HG02763 (cell line): ENCODE measurements at regions not wholly inside any gene's neighbourhood (a gene's known extent, or its start where the extent isn't known, plus 50 kb on each side); places are given as distances from the start of the nearest gene placed in this dataset.
"Not testable (repeated sequence)": the region's sequence is repeated elsewhere in the genome, so short reads cannot be mapped to it uniquely, and the experiment has no call there.

Experiments
- ATAC-seq: cut with Tn5 transposase; IDR thresholded peaks from one replicate; pipeline ENCODE4 v1.9.1; 2021; ENCODE audit warnings: mild to moderate bottlenecking, moderate library complexity; ENCODE audit not compliant: unreplicated experiment

GRCh38 chr1:214141486-214141885, 139.5 kb upstream of the SMYD2 start:
- no peak for ATAC-seq

- ATAC-seq = no peak
Observed at GRCh38 chr1:214143006-214143992, 137.7 kb upstream of the SMYD2 start.

GRCh38 chr1:214144521-214144920, 136.4 kb upstream of the SMYD2 start:
- not testable (repeated sequence) for ATAC-seq

- no peak for ATAC-seq
Observed at GRCh38 chr1:214146523-214146922, 134.4 kb upstream of the SMYD2 start.

- ATAC-seq = no peak
Observed at GRCh38 chr1:214154596-214155292, 126.2 kb upstream of the SMYD2 start.

- no peak for ATAC-seq
Observed at GRCh38 chr1:214155987-214156625, 124.9 kb upstream of the SMYD2 start.

- ATAC-seq = no peak
Observed at GRCh38 chr1:214164173-214164572, 116.8 kb upstream of the SMYD2 start.

- ATAC-seq = no peak
Observed at GRCh38 chr1:214165850-214166374, 115.0 kb upstream of the SMYD2 start.

- ATAC-seq = no peak
Observed at GRCh38 chr1:214174508-214175199, 106.3 kb upstream of the SMYD2 start.

- no peak for ATAC-seq
Observed at GRCh38 chr1:214178102-214178501, 102.9 kb upstream of the SMYD2 start.

GRCh38 chr1:214184992-214185391, 96.0 kb upstream of the SMYD2 start:
- ATAC-seq = no peak

- ATAC-seq = no peak
Observed at GRCh38 chr1:214186103-214186824, 94.7 kb upstream of the SMYD2 start.

- no peak for ATAC-seq
Observed at GRCh38 chr1:214187121-214187900, 93.6 kb upstream of the SMYD2 start.

GRCh38 chr1:214187933-214188332, 93.0 kb upstream of the SMYD2 start:
- no peak for ATAC-seq

- ATAC-seq = no peak
Observed at GRCh38 chr1:214188835-214189234, 92.1 kb upstream of the SMYD2 start.

- ATAC-seq = no peak
Observed at GRCh38 chr1:214192825-214193643, 87.9 kb upstream of the SMYD2 start.

GRCh38 chr1:214193691-214194090, 87.3 kb upstream of the SMYD2 start:
- no peak for ATAC-seq

GRCh38 chr1:214198571-214198970, 82.4 kb upstream of the SMYD2 start:
- no peak for ATAC-seq
